GM12873 (cell line): ENCODE measurements at regions not wholly inside any gene's neighbourhood (a gene's known extent, or its start where the extent isn't known, plus 50 kb on each side); places are given as distances from the start of the nearest gene placed in this dataset.

ENCODE experiments used
- TF ChIP-seq, protein P1 (sequence below): IDR thresholded peaks from 2 replicates; pipeline ENCODE4 v1.5.1; 2012; ENCODE audit warnings: low read depth, mild to moderate bottlenecking, moderate library complexity, low read length, control low read depth; ENCODE audit not compliant: insufficient read depth; ENCODE audit errors: missing control alignments

DNA sequence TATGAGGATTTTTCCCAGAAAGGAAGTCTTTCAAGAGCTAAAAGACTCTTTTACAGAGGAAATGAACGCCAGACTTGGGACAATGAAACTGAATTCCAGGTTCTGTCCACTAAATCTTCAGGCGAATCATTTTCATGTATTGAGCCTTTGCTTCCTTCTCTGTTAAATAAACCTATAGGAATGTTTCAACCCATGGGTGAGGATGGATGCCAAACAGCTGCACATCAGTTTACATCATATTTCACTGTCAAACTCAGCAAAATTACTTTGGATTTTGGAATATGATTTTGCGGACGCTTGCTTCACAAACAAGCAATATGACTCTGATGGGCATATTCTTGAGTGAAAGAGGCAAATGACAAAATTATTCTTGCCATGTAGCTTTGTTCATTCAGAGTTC, 256.1 kb upstream of the ZNF521 start:
- TF ChIP-seq, protein P1, sequence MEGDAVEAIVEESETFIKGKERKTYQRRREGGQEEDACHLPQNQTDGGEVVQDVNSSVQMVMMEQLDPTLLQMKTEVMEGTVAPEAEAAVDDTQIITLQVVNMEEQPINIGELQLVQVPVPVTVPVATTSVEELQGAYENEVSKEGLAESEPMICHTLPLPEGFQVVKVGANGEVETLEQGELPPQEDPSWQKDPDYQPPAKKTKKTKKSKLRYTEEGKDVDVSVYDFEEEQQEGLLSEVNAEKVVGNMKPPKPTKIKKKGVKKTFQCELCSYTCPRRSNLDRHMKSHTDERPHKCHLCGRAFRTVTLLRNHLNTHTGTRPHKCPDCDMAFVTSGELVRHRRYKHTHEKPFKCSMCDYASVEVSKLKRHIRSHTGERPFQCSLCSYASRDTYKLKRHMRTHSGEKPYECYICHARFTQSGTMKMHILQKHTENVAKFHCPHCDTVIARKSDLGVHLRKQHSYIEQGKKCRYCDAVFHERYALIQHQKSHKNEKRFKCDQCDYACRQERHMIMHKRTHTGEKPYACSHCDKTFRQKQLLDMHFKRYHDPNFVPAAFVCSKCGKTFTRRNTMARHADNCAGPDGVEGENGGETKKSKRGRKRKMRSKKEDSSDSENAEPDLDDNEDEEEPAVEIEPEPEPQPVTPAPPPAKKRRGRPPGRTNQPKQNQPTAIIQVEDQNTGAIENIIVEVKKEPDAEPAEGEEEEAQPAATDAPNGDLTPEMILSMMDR: no peak

DNA sequence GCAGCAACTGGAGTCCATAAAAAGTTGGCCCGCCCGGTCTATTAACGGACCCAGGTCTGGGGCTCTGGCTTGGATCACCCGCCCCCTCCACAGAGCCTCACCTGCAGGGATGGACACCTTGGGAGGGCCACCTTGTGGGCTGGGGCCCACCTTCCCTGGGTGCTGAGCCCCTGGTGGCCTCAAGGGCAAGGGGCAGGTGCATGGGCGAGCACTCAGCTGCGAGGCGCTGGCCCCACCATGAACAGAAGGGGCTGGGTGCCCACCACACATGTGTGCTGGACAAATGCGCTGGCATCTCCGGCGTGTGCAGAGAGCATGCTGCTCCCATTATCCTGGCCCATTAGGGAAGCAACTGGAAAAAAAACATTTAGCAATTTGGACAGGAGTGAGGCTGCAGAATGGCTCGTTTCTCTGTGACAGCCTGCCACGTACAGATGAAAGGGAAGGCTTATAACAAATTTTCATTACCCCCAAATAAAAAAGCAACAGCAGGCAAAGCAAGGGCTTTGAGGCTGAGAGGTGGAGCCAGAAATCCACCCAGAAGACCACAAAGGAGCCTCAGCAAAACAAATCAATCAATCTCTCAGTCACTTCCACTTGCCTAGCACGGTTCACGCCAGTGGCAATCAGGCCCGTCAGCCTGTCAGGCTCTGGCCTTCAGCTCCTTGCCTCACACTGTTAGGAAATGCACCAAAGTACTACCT, 253.1 kb upstream of the ZNF521 start:
- TF ChIP-seq, protein P1: no peak

DNA sequence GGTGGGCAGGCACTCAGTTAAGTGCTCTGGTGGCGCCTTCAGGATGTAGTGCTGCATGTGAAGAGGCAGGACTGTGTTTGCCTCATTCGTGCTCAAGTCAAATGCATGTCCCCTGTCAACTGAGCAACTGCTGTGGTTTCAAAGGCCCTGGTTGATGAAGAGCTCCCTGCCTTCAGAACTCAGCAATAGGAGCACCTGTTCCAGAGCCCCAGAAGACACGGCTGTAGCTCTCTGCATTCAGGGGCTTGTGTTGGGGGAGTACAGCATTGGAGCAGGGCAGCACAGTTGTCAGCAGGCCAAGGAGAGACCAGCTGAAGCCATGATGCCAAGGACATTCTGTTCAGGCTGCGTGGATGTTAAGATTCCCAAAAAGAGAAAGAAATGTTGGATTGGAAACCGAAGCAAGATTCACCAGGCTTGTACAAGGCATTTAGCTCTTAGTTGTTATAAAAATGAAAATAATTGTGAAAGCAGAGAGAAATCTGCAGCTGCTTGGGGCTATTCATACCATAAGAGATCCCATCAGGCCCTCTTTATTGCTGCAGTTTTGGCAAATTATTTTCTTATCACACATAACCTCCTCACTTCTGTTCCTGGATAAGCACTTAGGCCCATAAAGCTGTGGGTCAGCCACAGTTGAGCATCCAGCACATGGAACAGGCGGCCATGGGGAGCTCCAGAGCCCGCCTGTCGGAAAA, 252.4 kb upstream of the ZNF521 start:
- TF ChIP-seq, protein P1: no peak

DNA sequence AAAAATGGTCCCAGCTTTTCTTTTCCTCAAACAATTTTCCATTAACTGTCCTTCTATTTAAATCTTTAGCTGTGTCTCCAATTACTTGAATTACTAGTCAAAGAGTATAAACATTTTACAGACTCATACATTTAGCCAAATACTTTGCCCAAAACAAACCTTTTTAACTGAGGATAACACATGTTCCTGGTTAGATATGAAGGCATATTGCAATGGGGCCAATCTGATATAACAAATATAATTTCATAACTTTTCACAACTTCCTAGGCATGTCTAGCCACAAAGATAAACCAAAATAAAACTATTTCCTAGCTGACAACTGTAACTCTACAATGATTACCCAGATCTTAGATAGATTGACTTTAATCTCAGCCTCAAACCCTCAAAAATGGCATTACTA, 247.5 kb upstream of the ZNF521 start:
- TF ChIP-seq, protein P1: no peak

DNA sequence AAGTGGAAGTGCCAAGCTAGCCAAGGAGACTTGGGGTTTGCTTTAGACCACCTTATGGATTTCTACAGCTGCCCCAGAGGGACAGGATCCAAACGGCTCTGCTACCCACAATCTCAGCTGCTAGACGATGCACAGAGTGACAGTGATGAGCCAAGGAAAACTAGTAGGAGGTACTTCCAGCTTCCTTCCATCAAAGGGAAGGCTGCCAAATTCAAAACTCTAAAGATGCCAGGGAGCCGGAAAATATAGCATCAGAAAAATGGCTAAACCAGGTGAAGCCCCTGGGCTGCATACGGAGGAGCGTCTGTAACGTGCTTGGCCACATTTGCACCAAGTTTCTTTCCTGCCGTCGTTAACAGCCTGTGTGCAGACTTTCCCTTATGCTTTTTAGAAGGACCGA, 245.5 kb upstream of the ZNF521 start:
- TF ChIP-seq, protein P1: no peak

DNA sequence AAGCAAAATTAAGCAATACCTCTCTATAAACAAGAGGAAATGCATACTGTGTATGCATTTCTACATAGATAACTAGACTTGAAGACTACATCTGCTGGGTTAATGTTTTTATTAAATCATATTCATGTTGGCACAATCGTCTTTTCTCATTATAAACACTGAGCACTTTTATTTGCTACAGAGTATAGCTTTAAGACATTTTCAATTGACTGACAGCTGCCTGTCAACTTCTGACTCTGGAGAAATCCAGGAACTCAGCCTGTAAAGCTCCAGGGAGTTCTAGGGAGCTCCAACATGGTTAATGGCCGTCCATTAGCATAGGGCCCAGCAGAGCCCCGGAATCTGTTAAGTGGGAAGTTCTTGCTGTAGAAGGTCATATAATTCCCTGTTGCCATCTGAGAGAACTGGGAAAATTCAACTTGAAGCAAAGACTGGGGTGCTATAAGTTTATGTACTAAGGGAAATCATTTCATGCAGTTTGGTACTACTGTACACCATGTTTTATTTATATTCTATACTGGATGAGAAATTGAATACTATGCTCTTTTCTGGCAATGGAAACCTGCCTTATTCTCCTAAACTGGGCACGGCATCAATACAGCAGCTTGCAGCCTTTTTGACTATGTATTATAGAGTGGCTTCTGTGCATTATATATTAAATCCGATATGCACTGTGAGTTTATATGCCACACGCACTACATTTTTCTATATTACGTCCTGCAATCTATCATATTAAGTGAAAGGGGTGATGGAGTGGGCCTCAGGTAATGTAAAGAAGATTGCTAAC, 243.5 kb upstream of the ZNF521 start:
- TF ChIP-seq, protein P1: no peak

DNA sequence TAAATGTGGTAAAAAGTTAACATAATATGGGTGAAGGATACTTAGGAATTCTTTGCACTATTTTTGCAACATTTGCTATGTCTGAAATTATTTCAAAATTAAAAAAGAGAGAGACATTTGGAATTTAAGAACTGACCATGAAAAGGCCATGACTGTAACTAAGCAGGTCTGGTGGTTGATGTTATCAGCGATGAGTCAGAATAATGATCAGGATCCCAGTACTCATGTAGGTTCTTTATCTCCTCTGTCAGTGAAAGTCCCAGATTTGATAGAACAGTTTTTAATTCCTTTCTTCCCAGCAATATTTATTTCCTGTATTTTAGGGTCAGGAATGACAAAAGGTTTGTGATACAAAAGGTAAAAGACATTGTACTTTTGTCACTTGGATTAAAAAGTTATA, 242.4 kb upstream of the ZNF521 start:
- TF ChIP-seq, protein P1: no peak
